KMS-11 (cell line): ENCODE measurements at regions not wholly inside any gene's neighbourhood (a gene's known extent, or its start where the extent isn't known, plus 50 kb on each side); places are given as distances from the start of the nearest gene placed in this dataset.

ENCODE experiments used
- H2AFZ ChIP-seq: fragments of 200-600 bp; sonication (generic); 2 replicates; pipeline ENCODE4 v1.6.1; 2016; ENCODE audit warnings: antibody characterized with exemption, mixed run types, low read depth
- H3K27ac ChIP-seq: fragments of 200-600 bp; sonication (generic); 2 replicates; pipeline ENCODE4 v1.6.1; 2016; ENCODE audit warnings: mild to moderate bottlenecking, mixed run types
- H3K27me3 ChIP-seq: fragments of 200-600 bp; sonication (generic); 2 replicates; pipeline ENCODE4 v1.6.1; 2017; ENCODE audit warnings: mild to moderate bottlenecking, low read depth, mixed run types, moderate library complexity; ENCODE audit not compliant: insufficient read depth
- H3K36me3 ChIP-seq: fragments of 200-600 bp; sonication (generic); 2 replicates; pipeline ENCODE4 v1.6.1; 2017; ENCODE audit warnings: mild to moderate bottlenecking, mixed run types; ENCODE audit not compliant: insufficient read depth
- H3K4me1 ChIP-seq: fragments of 200-600 bp; sonication (generic); 2 replicates; pipeline ENCODE4 v1.6.1; 2016; ENCODE audit warnings: mild to moderate bottlenecking, low read depth, mixed run types; ENCODE audit not compliant: poor library complexity, severe bottlenecking
- H3K4me2 ChIP-seq: fragments of 200-600 bp; sonication (generic); 2 replicates; pipeline ENCODE4 v1.7.0; 2016; ENCODE audit warnings: mild to moderate bottlenecking, mixed run types
- H3K4me3 ChIP-seq: fragments of 200-600 bp; sonication (generic); IDR thresholded peaks from 2 replicates; pipeline ENCODE4 v1.6.1; 2017; ENCODE audit warnings: low read depth, low read length, mixed read lengths; ENCODE audit not compliant: insufficient read depth
- H3K79me2 ChIP-seq: fragments of 200-600 bp; sonication (generic); 2 replicates; pipeline ENCODE4 v1.6.1; 2016; ENCODE audit warnings: low read depth, mixed run types; ENCODE audit not compliant: insufficient read depth
- H3K9ac ChIP-seq: fragments of 200-600 bp; sonication (generic); 2 replicates; pipeline ENCODE4 v1.6.1; 2016; ENCODE audit warnings: mild to moderate bottlenecking, mixed run types
- H4K20me1 ChIP-seq: fragments of 200-600 bp; sonication (generic); 2 replicates; pipeline ENCODE4 v1.6.1; 2016; ENCODE audit warnings: mild to moderate bottlenecking, mixed run types; ENCODE audit not compliant: insufficient read depth
- CTCF ChIP-seq: fragments of 200-600 bp; sonication (generic); conservative IDR thresholded peaks from 2 replicates; pipeline ENCODE4 v1.6.1; 2017; ENCODE audit warnings: low read depth, mild to moderate bottlenecking, antibody characterized with exemption, low read length, moderate library complexity, mixed read lengths

GRCh38 chr1:209229494-209230061, 353.9 kb upstream of the CAMK1G start:
- no peaks in the 10 kb centered on the region for H3K36me3 ChIP-seq
- H3K4me3 ChIP-seq, result no peak overlapping the region
- H3K79me2 ChIP-seq, result no peaks in the 10 kb centered on the region
- H3K27me3 ChIP-seq, result no peaks in the 10 kb centered on the region
- H3K4me2 ChIP-seq, result no peak overlapping the region
- TF ChIP-seq CTCF, result no peak
- H3K27ac ChIP-seq, result no peak overlapping the region
- H2AFZ ChIP-seq, result no peak overlapping the region
- H4K20me1 ChIP-seq, result no peaks in the 10 kb centered on the region
- no peaks in the 10 kb centered on the region for H3K4me1 ChIP-seq
- H3K9ac ChIP-seq, result no peak overlapping the region

GRCh38 chr1:209230314-209230713, 353.2 kb upstream of the CAMK1G start:
- Histone ChIP-seq H4K20me1 (no peaks in the 10 kb centered on the region), H3K27ac (no peak overlapping the region)
- no peak for TF ChIP-seq CTCF

GRCh38 chr1:209231476-209232156, 351.9 kb upstream of the CAMK1G start:
- H2AFZ ChIP-seq, result no peak overlapping the region
- no peaks in the 10 kb centered on the region for H3K36me3 ChIP-seq
- no peaks in the 10 kb centered on the region for H3K79me2 ChIP-seq
- H3K4me3 ChIP-seq, result no peak overlapping the region
- H3K27ac ChIP-seq, result no peak overlapping the region
- no peak overlapping the region for H3K9ac ChIP-seq
- no peaks in the 10 kb centered on the region for H3K27me3 ChIP-seq
- no peak overlapping the region for H3K4me2 ChIP-seq
- no peaks in the 10 kb centered on the region for H4K20me1 ChIP-seq
- TF ChIP-seq CTCF, result no peak
- no peaks in the 10 kb centered on the region for H3K4me1 ChIP-seq

More at GRCh38 chr1:209230314-209230713, 353.2 kb upstream of the CAMK1G start:
- H3K4me1 ChIP-seq, result no peaks in the 10 kb centered on the region
- H3K4me3 ChIP-seq, result no peak overlapping the region
- H3K9ac ChIP-seq, result no peak overlapping the region
- no peak overlapping the region for H2AFZ ChIP-seq
- H3K27me3 ChIP-seq, result no peaks in the 10 kb centered on the region
- no peaks in the 10 kb centered on the region for H3K36me3 ChIP-seq
- no peak overlapping the region for H3K4me2 ChIP-seq
- H3K79me2 ChIP-seq, result no peaks in the 10 kb centered on the region

- H3K27me3 ChIP-seq, result no peaks in the 10 kb centered on the region
- no peak for TF ChIP-seq CTCF
- H4K20me1 ChIP-seq, result no peaks in the 10 kb centered on the region
- H3K36me3 ChIP-seq, result no peaks in the 10 kb centered on the region
- no peak overlapping the region for H3K9ac ChIP-seq
- H3K79me2 ChIP-seq, result no peaks in the 10 kb centered on the region
- no peak overlapping the region for H3K4me3 ChIP-seq
- no peak overlapping the region for H3K4me2 ChIP-seq
- no peak overlapping the region for H2AFZ ChIP-seq
- no peaks in the 10 kb centered on the region for H3K4me1 ChIP-seq
- H3K27ac ChIP-seq, result no peak overlapping the region
These were observed 351.3 kb upstream of the CAMK1G start for GRCh38 chr1:209232197-209232596.
